ENCODE measurements at regions not wholly inside any gene's neighbourhood (a gene's known extent, or its start where the extent isn't known, plus 50 kb on each side); places are given as distances from the start of the nearest gene placed in this dataset.

DNA sequence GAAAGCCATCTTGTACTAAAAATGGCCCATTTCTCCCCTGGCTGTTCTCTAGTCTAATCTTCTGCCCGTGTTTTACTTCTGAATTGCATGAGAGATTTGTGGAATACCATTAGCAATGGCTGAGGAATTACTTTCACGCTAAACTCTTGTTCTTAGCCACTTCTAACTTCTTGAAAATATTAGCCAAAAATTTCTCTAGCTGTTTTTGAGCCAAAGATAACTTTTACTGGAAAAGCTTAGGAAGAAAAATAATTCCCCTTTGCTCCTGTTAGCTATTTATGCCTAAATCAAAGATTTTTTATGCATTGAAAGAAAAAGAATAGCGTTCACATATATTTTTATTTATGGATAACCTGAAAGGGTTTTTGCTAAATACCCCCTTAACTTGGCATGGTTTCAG is 287.8 kb downstream of the MTRR start:
- no peak for DNase-seq

- DNase-seq = no peak
These were observed 288.4 kb downstream of the MTRR start for GRCh38 chr5:8157320-8157822.

- peak; percentile 87 for DNase-seq
These were observed 307.2 kb downstream of the MTRR start for GRCh38 chr5:8176101-8176693.

DNA sequence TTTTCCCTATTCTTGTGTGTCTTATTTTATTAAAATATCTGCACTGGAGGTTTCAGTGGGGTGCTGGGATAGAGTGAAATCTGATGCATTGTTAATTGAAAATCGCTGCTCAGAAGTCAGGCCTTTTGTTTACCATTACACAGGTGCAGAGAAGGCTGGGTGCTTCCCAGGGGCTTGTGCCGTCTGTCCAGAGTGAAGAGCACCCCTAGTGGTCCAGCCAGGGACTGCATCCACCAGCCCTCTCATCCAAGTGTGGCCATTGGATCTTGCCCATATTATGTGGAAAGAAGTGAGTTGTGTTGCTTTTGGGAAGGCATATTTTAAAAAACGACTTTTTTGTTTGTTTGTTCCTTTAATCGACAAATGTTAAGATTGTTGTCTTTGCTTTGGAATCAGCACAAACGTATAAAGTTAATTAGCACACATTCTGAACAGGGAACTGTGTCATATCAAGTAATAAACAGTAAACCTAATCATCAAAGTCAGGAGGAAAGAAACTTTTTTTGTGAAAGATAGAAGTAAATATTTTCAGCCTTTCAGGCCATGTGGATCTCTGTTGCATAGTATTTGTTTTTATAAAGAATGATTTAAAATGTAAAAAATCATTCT is 315.6 kb downstream of the MTRR start:
- peak; percentile 12 for DNase-seq

DNA sequence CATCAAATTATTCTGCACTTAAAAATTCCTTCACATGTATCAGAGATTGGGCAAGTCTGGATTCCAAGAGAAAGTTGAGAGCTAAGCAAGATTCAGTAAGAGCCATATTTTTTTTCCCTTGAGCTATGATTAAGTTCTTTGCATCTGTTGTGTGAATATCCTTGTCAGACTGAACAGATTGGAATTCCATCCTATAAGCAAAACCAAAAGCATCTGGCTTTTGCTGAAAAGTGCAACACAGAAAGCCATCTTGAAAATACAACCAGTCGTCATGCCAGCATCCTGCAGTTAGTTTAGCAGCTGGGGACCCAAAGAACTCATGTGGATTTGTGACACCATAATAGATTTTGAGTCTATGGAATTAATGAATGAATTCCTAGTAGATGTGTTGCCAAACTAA is 316.9 kb downstream of the MTRR start:
- no peak for DNase-seq

GRCh38 chr5:8188874-8189565 is 320.1 kb downstream of the MTRR start:
- peak; percentile 57 for DNase-seq

GRCh38 chr5:8192840-8193239 is 323.9 kb downstream of the MTRR start:
- DNase-seq = peak; percentile 98

- DNase-seq = no peak
These were observed 327.1 kb downstream of the MTRR start for GRCh38 chr5:8196061-8196460.

- no peak for DNase-seq
These were observed 339.4 kb downstream of the MTRR start for GRCh38 chr5:8208307-8208706.

- peak; percentile 20 for DNase-seq
These were observed 340.6 kb downstream of the MTRR start for GRCh38 chr5:8209500-8209899.

DNA sequence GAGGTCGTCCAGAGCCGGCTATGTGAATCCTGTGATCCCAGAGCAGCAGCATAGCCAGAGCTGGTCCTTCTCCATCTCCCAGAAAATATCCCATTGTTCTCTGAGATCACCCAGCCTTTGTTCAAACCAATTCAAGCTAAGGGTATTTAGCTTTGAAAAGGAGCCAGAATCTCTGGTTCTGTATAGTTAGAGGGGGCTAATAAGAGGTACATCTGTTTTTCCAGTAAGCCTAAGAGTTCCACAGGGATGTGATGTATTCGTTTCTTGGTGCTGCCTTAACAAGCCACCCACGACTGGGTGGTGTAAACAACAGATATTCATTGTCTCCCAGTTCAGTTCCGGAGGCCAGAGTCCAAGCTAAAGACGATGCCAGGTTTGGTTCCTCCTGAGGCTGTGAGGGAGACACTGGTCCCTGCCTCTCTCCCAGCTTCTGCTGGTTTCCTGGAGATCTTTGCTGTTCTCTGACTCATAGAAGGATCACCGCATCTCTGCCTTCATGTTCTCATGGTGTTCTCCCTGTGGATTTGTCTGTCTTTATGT is 344.8 kb downstream of the MTRR start:
- DNase-seq = no peak

GRCh38 chr5:8216921-8217320 is 348.0 kb downstream of the MTRR start:
- DNase-seq = no peak

- DNase-seq = no peak
These were observed 357.2 kb downstream of the MTRR start for GRCh38 chr5:8226148-8226547.

DNA sequence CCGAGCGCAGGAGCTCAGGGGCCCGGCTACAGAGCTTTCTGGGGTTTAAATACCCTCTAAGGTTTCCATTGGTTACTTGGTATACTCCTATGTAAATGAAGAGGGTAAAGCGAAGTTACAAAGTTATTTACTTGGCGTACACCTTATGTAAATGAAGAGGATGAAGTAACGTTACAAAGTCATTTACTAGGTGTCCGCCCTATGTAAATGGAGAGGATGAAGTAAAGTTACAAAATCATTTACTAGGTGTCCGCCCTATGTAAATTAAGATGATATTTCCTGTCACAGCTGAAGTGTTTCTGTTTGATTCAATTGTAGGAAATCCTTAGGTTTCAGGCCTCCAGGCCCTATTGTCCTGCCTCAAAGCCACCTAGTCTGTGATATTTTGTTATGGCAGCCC is 358.2 kb downstream of the MTRR start:
- no peak for DNase-seq

- DNase-seq = no peak
These were observed 360.6 kb downstream of the MTRR start for GRCh38 chr5:8229551-8229950.

DNA sequence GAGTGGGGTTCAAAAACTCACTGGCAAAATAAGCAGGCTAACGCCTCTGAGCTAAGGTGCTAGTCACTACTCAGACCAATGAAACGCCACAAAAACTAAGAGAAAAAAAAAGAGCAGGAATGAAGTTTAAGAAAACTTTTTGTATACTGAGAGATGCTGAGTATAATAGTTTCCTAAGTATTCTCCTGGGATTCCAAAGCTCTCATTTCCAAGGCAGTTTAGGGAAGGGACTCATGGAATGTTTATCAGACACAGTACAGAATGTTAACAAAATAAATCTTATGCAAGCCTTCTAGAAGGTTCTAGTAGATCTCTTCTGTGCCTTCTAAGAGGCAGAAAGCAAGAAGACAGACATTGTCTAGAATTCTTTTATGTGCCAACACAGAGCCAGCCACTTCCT is 361.9 kb downstream of the MTRR start:
- no peak for DNase-seq

DNA sequence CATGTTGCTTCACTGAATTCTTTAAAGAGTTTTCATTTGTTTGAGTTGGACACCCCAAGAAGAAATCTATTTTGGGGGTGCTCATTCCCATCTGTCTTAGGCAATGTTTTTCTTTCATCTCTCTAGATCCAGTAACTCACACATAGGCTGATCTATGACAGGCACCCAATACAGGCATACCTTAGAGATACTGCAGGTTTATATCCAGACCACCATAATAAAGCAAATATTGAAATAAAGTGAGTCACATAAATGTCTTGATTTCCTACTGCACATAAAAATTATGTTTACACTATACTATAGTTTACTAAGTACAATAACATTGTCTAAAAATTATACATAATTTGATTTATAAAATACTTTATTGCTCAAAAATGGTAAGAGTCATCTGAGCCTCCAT is 364.5 kb downstream of the MTRR start:
- no peak for DNase-seq

GRCh38 chr5:8234179-8234770 is 365.3 kb downstream of the MTRR start:
- no peak for DNase-seq

GRCh38 chr5:8238080-8238479 is 369.1 kb downstream of the MTRR start:
- no peak for DNase-seq

DNA sequence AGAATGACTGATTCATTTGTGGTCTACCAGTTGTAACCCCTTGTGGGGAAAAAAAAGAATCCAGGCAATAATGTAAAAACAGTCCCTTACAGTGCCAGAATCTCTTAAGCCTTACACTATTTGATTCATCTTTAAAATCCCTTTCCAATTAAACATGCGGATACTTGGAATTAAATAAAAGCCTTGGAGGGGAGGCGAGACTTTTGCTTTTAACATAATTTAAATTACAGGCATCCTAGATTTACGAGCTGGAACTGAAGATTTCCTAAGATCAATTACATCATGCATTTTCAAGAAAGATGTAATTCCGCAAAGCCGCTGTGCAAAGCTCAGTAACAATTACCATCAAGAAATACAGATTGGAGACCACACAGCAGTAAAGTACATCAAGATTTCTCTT is 370.2 kb downstream of the MTRR start:
- DNase-seq = no peak

GRCh38 chr5:8239646-8240045 is 370.7 kb downstream of the MTRR start:
- DNase-seq = no peak

DNA sequence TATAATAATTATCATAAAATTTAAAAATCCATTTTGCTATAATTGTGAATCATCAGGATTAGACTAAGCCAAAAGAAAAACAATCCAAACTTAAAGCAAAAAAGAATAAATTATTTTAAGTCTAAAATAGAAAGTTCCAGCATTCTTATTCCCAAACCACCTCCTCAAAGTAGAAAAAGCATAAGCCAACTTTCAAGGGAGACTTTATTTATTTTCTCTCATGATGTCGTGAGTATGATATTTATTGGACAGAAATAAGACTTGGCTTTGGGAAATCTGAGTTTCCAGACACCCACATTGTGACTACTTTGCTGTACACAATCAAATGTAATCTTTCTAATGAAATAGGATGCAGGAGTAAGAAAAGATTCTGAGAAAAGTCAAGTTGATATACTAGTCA is 372.1 kb downstream of the MTRR start:
- DNase-seq = no peak

DNA sequence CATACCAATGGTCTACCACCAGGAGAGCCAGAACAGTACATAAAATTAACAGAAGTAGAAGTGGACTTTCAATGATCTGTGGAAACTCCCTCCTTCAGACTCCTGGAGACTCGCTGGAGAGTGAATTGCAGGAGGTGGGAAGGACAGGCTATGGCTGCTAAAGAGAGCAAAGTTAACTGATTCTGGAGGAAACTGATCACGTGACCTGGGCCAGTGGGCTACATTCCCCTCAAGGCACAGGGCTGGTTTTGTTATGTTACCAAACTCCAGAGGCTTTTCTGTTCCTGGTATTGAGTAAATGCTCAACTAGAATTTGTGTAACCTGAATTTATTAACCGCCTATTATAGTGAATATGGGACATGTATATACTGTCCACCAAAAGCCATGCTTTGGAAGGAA is 372.6 kb downstream of the MTRR start:
- no peak for DNase-seq

Data from MV-4-11 (cell line).